ENCODE measurements at regions not wholly inside any gene's neighbourhood (a gene's known extent, or its start where the extent isn't known, plus 50 kb on each side); places are given as distances from the start of the nearest gene placed in this dataset.

- DNase-seq, result no peak
Observed at GRCh38 chr7:46705386-46706255, 784.5 kb upstream of the IGFBP3 start.

GRCh38 chr7:46696741-46697140 is 775.7 kb upstream of the IGFBP3 start:
- no peak for DNase-seq

GRCh38 chr7:46695051-46695708 is 774.1 kb upstream of the IGFBP3 start:
- DNase-seq, result no peak

GRCh38 chr7:46694058-46694457 is 773.0 kb upstream of the IGFBP3 start:
- no peak for DNase-seq

- no peak for DNase-seq
Observed at GRCh38 chr7:46687203-46687602, 766.1 kb upstream of the IGFBP3 start.

- no peak for DNase-seq
Observed at GRCh38 chr7:46685051-46685450, 764.0 kb upstream of the IGFBP3 start.

GRCh38 chr7:46682836-46683624 is 762.0 kb upstream of the IGFBP3 start:
- no peak for DNase-seq

- no peak for DNase-seq
Observed at GRCh38 chr7:46681865-46682503, 760.9 kb upstream of the IGFBP3 start.

- DNase-seq, result no peak
Observed at GRCh38 chr7:46680147-46680546, 759.1 kb upstream of the IGFBP3 start.

GRCh38 chr7:46679671-46680070 is 758.6 kb upstream of the IGFBP3 start:
- DNase-seq, result no peak

- DNase-seq, result no peak
Observed at GRCh38 chr7:46678421-46678820, 757.3 kb upstream of the IGFBP3 start.

- no peak for DNase-seq
Observed at GRCh38 chr7:46675456-46675855, 754.4 kb upstream of the IGFBP3 start.

- DNase-seq, result no peak
Observed at GRCh38 chr7:46672861-46673260, 751.8 kb upstream of the IGFBP3 start.

- no peak for DNase-seq
Observed at GRCh38 chr7:46671108-46671769, 750.2 kb upstream of the IGFBP3 start.

GRCh38 chr7:46669028-46669427 is 748.0 kb upstream of the IGFBP3 start:
- DNase-seq, result no peak

GRCh38 chr7:46664453-46664852 is 743.4 kb upstream of the IGFBP3 start:
- no peak for DNase-seq

- DNase-seq, result no peak
Observed at GRCh38 chr7:46663025-46663424, 742.0 kb upstream of the IGFBP3 start.

- no peak for DNase-seq
Observed at GRCh38 chr7:46661431-46661830, 740.4 kb upstream of the IGFBP3 start.

GRCh38 chr7:46660402-46660980 is 739.4 kb upstream of the IGFBP3 start:
- no peak for DNase-seq

GRCh38 chr7:46658281-46658680 is 737.2 kb upstream of the IGFBP3 start:
- no peak for DNase-seq

- DNase-seq, result no peak
Observed at GRCh38 chr7:46654546-46655443, 733.7 kb upstream of the IGFBP3 start.

Data from NCI-H2171 treated with DMSO at 0.1 percent for 48 hours (cell line).